HepG2 (cell line): ENCODE measurements at regions not wholly inside any gene's neighbourhood (a gene's known extent, or its start where the extent isn't known, plus 50 kb on each side); places are given as distances from the start of the nearest gene placed in this dataset.

Experiments used
- CEBPB ChIP-seq: IDR thresholded peaks from 2 replicates; pipeline ENCODE4 v1.6.1; 2011; ENCODE audit warnings: low read depth, low read length, improper control_type of control experiment, borderline replicate concordance
- GTF2F1 ChIP-seq: fragments of 150-350 bp; IDR thresholded peaks from 2 replicates; pipeline ENCODE4 v1.6.1; 2014; ENCODE audit warnings: low read length
- MNT ChIP-seq: fragments of 450-650 bp; IDR thresholded peaks from 2 replicates; pipeline ENCODE4 v1.6.1; 2016
- NR2F1 ChIP-seq, 2 experiments: fragments of 450-650 bp in 1 of 2; formaldehyde crosslinking in 1 of 2; IDR thresholded peaks; 2 replicates each; pipeline versions ENCODE4 v1.5.0 to v1.6.1; 2016 to 2020; ENCODE audit warnings: mild to moderate bottlenecking in 1 of 2, missing compliant biosample characterization in 1 of 2, missing genetic modification reagents in 1 of 2, moderate library complexity in 1 of 2
- TP53 ChIP-seq: sonication (generic); formaldehyde crosslinking; conservative IDR thresholded peaks from 2 replicates; pipeline ENCODE4 v1.4.0; 2020; ENCODE audit warnings: missing genetic modification reagents
- ZIK1 ChIP-seq: sonication (generic); formaldehyde crosslinking; IDR thresholded peaks from 2 replicates; pipeline ENCODE4 v1.5.0; 2020; ENCODE audit warnings: mild to moderate bottlenecking, low read depth, missing genetic modification reagents, borderline replicate concordance
- ZNF274 ChIP-seq: sonication (generic); formaldehyde crosslinking; IDR thresholded peaks from 2 replicates; pipeline ENCODE4 v1.5.1; 2020; ENCODE audit warnings: mild to moderate bottlenecking, missing genetic modification reagents
- ZNF557 ChIP-seq: sonication (generic); formaldehyde crosslinking; IDR thresholded peaks from 2 replicates; pipeline ENCODE4 v1.4.0; 2020; ENCODE audit warnings: missing genetic modification reagents
- ZNF788 ChIP-seq: sonication (generic); formaldehyde crosslinking; IDR thresholded peaks from 2 replicates; pipeline ENCODE4 v1.5.0; 2020; ENCODE audit warnings: mild to moderate bottlenecking, missing genetic modification reagents, borderline replicate concordance
- TF ChIP-seq, protein P1 (sequence below): sonication (generic); formaldehyde crosslinking; IDR thresholded peaks from 2 replicates; pipeline ENCODE4 v1.4.0; 2020; ENCODE audit warnings: mild to moderate bottlenecking, missing genetic modification reagents
- TF ChIP-seq, protein P2 (sequence below), 2 experiments: sonication (generic) in 1 of 2; formaldehyde crosslinking in 1 of 2; IDR thresholded peaks; 2 replicates each; pipeline versions ENCODE4 v1.5.1 to v1.6.1; 2011 to 2020; ENCODE audit warnings: borderline replicate concordance in 1 of 2, low read depth in 1 of 2, low read length in 1 of 2, mild to moderate bottlenecking in 1 of 2, missing genetic modification reagents in 1 of 2, moderate library complexity in 1 of 2
- TF ChIP-seq, protein P3 (sequence below): sonication (generic); formaldehyde crosslinking; IDR thresholded peaks from 2 replicates; pipeline ENCODE4 v1.4.0; 2020; ENCODE audit warnings: missing genetic modification reagents
- TF ChIP-seq, protein P4 (sequence below): IDR thresholded peaks from 2 replicates; pipeline ENCODE4 v1.6.1; 2012; ENCODE audit warnings: low read length, improper control_type of control experiment

- TF ChIP-seq TP53 (no peak), ZIK1 (CRISPR knock-in tag) (no peak), ZNF557 (CRISPR knock-in tag) (no peak), GTF2F1 (no peak), MNT (no peak), ZNF274 (no peak), ZNF788 (CRISPR knock-in tag) (no peak), CEBPB (no peak), NR2F1 (CRISPR knock-in tag; IDR thresholded peaks at IDR 0.05) (no peak)
- TF ChIP-seq, protein P1, sequence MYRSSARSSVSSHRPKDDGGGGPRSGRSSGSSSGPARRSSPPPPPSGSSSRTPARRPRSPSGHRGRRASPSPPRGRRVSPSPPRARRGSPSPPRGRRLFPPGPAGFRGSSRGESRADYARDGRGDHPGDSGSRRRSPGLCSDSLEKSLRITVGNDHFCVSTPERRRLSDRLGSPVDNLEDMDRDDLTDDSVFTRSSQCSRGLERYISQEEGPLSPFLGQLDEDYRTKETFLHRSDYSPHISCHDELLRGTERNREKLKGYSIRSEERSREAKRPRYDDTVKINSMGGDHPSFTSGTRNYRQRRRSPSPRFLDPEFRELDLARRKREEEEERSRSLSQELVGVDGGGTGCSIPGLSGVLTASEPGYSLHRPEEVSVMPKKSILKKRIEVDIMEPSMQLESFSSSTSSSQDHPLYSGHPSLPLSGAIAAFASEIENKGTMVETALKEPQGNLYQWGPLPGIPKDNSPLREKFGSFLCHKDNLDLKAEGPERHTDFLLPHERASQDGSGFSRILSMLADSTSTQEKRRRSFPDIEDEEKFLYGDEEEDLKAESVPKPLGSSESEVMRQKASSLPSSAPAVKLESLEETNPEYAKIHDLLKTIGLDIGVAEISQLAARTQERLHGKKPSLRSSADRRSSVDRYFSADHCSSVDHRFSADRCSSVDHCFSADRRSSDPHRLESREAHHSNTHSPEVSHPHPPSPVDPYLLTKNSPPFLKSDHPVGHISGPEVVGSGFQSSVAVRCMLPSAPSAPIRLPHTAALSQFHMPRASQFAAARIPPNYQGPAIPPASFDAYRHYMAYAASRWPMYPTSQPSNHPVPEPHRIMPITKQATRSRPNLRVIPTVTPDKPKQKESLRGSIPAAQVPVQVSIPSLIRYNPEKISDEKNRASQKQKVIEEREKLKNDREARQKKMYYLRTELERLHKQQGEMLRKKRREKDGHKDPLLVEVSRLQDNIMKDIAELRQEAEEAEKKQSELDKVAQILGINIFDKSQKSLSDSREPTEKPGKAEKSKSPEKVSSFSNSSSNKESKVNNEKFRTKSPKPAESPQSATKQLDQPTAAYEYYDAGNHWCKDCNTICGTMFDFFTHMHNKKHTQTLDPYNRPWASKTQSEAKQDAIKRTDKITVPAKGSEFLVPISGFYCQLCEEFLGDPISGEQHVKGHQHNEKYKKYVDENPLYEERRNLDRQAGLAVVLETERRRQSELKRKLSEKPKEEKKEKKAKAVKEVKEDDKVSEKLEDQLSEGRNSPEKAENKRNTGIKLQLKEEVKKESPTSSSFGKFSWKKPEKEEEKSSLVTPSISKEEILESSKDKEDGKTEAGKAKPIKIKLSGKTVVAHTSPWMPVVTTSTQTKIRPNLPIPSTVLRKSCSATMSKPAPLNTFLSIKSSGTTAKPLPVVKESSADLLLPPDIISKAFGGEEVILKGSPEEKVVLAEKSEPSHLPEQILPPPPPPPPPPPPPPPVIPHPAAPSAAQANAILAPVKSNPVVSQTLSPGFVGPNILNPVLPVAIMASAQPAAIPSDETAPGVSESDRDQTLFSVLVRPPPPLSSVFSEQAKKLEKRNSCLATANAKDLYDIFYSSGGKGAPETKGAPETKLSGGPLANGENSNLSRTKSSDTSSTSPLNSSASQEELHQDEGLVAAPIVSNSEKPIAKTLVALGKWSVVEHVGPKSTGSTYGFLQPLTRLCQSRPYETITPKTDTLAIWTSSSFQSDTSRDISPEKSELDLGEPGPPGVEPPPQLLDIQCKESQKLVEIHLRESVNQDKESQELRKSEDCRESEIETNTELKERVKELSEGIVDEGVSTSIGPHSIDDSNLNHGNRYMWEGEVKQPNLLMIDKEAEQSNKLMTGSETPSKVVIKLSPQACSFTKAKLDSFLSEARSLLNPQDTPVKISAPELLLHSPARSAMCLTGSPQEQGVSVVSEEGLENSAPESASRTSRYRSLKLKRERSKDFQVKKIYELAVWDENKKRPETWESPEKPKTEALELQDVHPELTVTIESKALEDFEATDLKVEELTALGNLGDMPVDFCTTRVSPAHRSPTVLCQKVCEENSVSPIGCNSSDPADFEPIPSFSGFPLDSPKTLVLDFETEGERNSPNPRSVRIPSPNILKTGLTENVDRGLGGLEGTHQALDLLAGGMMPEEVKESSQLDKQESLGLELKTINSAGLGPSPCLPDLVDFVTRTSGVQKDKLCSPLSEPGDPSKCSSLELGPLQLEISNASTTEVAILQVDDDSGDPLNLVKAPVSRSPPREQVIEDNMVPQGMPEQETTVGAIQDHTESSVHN: no peak
- TF ChIP-seq, protein P2, sequence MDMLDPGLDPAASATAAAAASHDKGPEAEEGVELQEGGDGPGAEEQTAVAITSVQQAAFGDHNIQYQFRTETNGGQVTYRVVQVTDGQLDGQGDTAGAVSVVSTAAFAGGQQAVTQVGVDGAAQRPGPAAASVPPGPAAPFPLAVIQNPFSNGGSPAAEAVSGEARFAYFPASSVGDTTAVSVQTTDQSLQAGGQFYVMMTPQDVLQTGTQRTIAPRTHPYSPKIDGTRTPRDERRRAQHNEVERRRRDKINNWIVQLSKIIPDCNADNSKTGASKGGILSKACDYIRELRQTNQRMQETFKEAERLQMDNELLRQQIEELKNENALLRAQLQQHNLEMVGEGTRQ (IDR thresholded peaks at IDR 0.05; ENCODE audit: low read depth, low read length): no peak
- TF ChIP-seq, protein P2 (CRISPR knock-in tag; IDR thresholded peaks at IDR 0.05; ENCODE audit: borderline replicate concordance): no peak
- TF ChIP-seq, protein P3, sequence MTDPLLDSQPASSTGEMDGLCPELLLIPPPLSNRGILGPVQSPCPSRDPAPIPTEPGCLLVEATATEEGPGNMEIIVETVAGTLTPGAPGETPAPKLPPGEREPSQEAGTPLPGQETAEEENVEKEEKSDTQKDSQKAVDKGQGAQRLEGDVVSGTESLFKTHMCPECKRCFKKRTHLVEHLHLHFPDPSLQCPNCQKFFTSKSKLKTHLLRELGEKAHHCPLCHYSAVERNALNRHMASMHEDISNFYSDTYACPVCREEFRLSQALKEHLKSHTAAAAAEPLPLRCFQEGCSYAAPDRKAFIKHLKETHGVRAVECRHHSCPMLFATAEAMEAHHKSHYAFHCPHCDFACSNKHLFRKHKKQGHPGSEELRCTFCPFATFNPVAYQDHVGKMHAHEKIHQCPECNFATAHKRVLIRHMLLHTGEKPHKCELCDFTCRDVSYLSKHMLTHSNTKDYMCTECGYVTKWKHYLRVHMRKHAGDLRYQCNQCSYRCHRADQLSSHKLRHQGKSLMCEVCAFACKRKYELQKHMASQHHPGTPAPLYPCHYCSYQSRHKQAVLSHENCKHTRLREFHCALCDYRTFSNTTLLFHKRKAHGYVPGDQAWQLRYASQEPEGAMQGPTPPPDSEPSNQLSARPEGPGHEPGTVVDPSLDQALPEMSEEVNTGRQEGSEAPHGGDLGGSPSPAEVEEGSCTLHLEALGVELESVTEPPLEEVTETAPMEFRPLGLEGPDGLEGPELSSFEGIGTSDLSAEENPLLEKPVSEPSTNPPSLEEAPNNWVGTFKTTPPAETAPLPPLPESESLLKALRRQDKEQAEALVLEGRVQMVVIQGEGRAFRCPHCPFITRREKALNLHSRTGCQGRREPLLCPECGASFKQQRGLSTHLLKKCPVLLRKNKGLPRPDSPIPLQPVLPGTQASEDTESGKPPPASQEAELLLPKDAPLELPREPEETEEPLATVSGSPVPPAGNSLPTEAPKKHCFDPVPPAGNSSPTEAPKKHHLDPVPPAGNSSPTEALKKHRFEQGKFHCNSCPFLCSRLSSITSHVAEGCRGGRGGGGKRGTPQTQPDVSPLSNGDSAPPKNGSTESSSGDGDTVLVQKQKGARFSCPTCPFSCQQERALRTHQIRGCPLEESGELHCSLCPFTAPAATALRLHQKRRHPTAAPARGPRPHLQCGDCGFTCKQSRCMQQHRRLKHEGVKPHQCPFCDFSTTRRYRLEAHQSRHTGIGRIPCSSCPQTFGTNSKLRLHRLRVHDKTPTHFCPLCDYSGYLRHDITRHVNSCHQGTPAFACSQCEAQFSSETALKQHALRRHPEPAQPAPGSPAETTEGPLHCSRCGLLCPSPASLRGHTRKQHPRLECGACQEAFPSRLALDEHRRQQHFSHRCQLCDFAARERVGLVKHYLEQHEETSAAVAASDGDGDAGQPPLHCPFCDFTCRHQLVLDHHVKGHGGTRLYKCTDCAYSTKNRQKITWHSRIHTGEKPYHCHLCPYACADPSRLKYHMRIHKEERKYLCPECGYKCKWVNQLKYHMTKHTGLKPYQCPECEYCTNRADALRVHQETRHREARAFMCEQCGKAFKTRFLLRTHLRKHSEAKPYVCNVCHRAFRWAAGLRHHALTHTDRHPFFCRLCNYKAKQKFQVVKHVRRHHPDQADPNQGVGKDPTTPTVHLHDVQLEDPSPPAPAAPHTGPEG (CRISPR knock-in tag): no peak
- TF ChIP-seq, protein P4, sequence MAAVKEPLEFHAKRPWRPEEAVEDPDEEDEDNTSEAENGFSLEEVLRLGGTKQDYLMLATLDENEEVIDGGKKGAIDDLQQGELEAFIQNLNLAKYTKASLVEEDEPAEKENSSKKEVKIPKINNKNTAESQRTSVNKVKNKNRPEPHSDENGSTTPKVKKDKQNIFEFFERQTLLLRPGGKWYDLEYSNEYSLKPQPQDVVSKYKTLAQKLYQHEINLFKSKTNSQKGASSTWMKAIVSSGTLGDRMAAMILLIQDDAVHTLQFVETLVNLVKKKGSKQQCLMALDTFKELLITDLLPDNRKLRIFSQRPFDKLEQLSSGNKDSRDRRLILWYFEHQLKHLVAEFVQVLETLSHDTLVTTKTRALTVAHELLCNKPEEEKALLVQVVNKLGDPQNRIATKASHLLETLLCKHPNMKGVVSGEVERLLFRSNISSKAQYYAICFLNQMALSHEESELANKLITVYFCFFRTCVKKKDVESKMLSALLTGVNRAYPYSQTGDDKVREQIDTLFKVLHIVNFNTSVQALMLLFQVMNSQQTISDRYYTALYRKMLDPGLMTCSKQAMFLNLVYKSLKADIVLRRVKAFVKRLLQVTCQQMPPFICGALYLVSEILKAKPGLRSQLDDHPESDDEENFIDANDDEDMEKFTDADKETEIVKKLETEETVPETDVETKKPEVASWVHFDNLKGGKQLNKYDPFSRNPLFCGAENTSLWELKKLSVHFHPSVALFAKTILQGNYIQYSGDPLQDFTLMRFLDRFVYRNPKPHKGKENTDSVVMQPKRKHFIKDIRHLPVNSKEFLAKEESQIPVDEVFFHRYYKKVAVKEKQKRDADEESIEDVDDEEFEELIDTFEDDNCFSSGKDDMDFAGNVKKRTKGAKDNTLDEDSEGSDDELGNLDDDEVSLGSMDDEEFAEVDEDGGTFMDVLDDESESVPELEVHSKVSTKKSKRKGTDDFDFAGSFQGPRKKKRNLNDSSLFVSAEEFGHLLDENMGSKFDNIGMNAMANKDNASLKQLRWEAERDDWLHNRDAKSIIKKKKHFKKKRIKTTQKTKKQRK: no peak
Measured at GRCh38 chr4:129515356-129515755, 419.4 kb downstream of the C4orf33 start.
